Caco-2 (cell line): ENCODE measurements at regions not wholly inside any gene's neighbourhood (a gene's known extent, or its start where the extent isn't known, plus 50 kb on each side); places are given as distances from the start of the nearest gene placed in this dataset.
"Not testable (repeated sequence)": the region's sequence is repeated elsewhere in the genome, so short reads cannot be mapped to it uniquely, and the experiment has no call there.

Experiments
- BruUV-seq: library from RNA; stranded (reverse); fragments of 400-500 nt; replicated peaks from 2 replicates; lab custom pipeline; 2021; lab: Mats Ljungman, UMichigan
- CTCF ChIA-PET: fragments of 300-600 bp; sonication (Branson Sonifier 250); formaldehyde crosslinking; loops from one replicate; lab custom pipeline; 2022; ENCODE audit warnings: antibody characterized with exemption; lab: Charles Lee
- POLR2A ChIA-PET: fragments of 300-600 bp; sonication (Branson Sonifier 250); formaldehyde crosslinking; loops from one replicate; lab custom pipeline; 2022; ENCODE audit warnings: antibody characterized with exemption; lab: Charles Lee
- DNase-seq, 2 experiments: peaks; one replicate each; pipeline versions ENCODE4 v3.0.0 to v3.0.0-alpha.2; 2020 to 2022
- H3K27me3 ChIP-seq: replicated peaks from 2 replicates; pipeline ENCODE4 v1.6.0; 2011; ENCODE audit warnings: low read length; ENCODE audit not compliant: control insufficient read depth, insufficient read depth
- H3K36me3 ChIP-seq: 2 replicates; pipeline ENCODE4 v1.5.1; 2011; ENCODE audit warnings: low read length; ENCODE audit not compliant: control insufficient read depth, insufficient read depth
- H3K4me1 ChIP-seq: fragments of 250-450 bp; sonication (Bioruptor Pico); 2 replicates; pipeline ENCODE4 v1.5.1; 2020; ENCODE audit warnings: mild to moderate bottlenecking
- H3K4me3 ChIP-seq: 2 replicates; pipeline ENCODE4 v1.5.1; 2011; ENCODE audit warnings: low read depth, mild to moderate bottlenecking, control low read depth, low read length
- H3K9me3 ChIP-seq: fragments of 250-450 bp; sonication (Bioruptor Pico); 2 replicates; pipeline ENCODE4 v1.5.1; 2020; ENCODE audit warnings: mild to moderate bottlenecking, moderate library complexity
- H3K27ac Mint-ChIP-seq: one replicate; pipeline ENCODE4 v1.8.0; 2022; ENCODE audit warnings: mixed read lengths; ENCODE audit not compliant: unreplicated experiment
- H3K27me3 Mint-ChIP-seq: one replicate; pipeline ENCODE4 v1.8.0; 2022; ENCODE audit warnings: mixed read lengths; ENCODE audit not compliant: insufficient read depth, unreplicated experiment
- H3K36me3 Mint-ChIP-seq: one replicate; pipeline ENCODE4 v1.8.0; 2022; ENCODE audit warnings: mild to moderate bottlenecking, mixed read lengths; ENCODE audit not compliant: insufficient read depth, unreplicated experiment
- H3K4me1 Mint-ChIP-seq: one replicate; pipeline ENCODE4 v1.8.0; 2022; ENCODE audit warnings: low read depth, mixed read lengths; ENCODE audit not compliant: unreplicated experiment
- H3K4me3 Mint-ChIP-seq: one replicate; pipeline ENCODE4 v1.8.0; 2022; ENCODE audit warnings: mild to moderate bottlenecking, moderate library complexity, mixed read lengths; ENCODE audit not compliant: unreplicated experiment
- H3K9me3 Mint-ChIP-seq: one replicate; pipeline ENCODE4 v1.8.0; 2022; ENCODE audit warnings: mixed read lengths; ENCODE audit not compliant: unreplicated experiment
- intact Hi-C: fragments of 100-400 bp; cut with micrococcal nuclease; formaldehyde crosslinking; loops from one replicate; pipeline ENCODE4 v1.10.0; 2022; ENCODE audit not compliant: unreplicated experiment
- TF ChIP-seq, protein P1 (sequence below), 2 experiments: fragments of 200-600 bp in 1 of 2; IDR thresholded peaks; 1 replicate in 1 of 2; 2 replicates in 1 of 2; pipeline versions ENCODE4 v1.5.1 to v1.8.0; 2011 to 2022; ENCODE audit warnings: antibody characterized with exemption in 1 of 2, control low read depth in 1 of 2, inconsistent platforms in 1 of 2, low read depth in 1 of 2, low read length in 1 of 2, mild to moderate bottlenecking in 1 of 2, moderate library complexity in 1 of 2; ENCODE audit not compliant: insufficient read depth in 1 of 2, severe bottlenecking in 1 of 2, unreplicated experiment in 1 of 2

DNA sequence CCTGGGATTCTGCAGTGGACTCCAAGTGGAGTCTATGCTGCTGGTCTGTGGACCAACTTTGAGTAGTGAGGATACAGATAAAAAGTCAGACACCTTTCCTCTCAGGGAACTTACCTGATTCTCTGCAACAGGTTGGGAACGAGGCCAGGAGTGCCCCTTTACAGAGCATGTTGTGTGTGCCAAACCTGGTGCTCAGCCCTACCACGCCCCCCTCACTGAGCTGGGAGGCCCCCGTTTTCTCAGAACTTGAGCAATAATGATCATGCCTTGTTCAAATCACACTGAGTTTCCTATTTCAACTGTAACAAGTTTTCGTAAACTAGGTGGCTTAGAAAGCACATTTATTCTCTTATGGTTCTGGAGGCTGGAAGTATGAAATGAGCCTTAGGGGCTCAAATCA is 182.0 kb downstream of the COPRS start:
- H3K4me1 Mint-ChIP-seq: no peaks in the 10 kb centered on the region
- CTCF ChIA-PET: no interaction called here
- H3K9me3 ChIP-seq: no peaks in the 10 kb centered on the region
- H3K4me1 ChIP-seq: no peaks in the 10 kb centered on the region
- no peaks in the 10 kb centered on the region for H3K36me3 Mint-ChIP-seq
- intact Hi-C loops: loop anchor here (10.0 kb wide), 1 partner anchor 62 kb away; no protein-coding TSS in a partner anchor
- no peak overlapping the region for H3K27ac Mint-ChIP-seq
- peaks cover 11% of the 10 kb centered on the region for H3K27me3 Mint-ChIP-seq
- H3K9me3 Mint-ChIP-seq: no peaks in the 10 kb centered on the region
- POLR2A ChIA-PET: no interaction called here
- H3K36me3 ChIP-seq: no peaks in the 10 kb centered on the region
- H3K4me3 ChIP-seq: no peak overlapping the region
- TF ChIP-seq, protein P1, sequence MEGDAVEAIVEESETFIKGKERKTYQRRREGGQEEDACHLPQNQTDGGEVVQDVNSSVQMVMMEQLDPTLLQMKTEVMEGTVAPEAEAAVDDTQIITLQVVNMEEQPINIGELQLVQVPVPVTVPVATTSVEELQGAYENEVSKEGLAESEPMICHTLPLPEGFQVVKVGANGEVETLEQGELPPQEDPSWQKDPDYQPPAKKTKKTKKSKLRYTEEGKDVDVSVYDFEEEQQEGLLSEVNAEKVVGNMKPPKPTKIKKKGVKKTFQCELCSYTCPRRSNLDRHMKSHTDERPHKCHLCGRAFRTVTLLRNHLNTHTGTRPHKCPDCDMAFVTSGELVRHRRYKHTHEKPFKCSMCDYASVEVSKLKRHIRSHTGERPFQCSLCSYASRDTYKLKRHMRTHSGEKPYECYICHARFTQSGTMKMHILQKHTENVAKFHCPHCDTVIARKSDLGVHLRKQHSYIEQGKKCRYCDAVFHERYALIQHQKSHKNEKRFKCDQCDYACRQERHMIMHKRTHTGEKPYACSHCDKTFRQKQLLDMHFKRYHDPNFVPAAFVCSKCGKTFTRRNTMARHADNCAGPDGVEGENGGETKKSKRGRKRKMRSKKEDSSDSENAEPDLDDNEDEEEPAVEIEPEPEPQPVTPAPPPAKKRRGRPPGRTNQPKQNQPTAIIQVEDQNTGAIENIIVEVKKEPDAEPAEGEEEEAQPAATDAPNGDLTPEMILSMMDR (IDR thresholded peaks at IDR 0.05; ENCODE audit: insufficient read depth in 1 of 2, low read depth in 1 of 2, low read length in 1 of 2, severe bottlenecking in 1 of 2, unreplicated experiment in 1 of 2): no peak
- no TSS peak for BruUV-seq
- H3K4me3 Mint-ChIP-seq: no peak overlapping the region
- DNase-seq: no peak
- H3K27me3 ChIP-seq: 0 out of 2 replicates have a peak, but pooled peaks cover 2% of the 10 kb centered on the region

DNA sequence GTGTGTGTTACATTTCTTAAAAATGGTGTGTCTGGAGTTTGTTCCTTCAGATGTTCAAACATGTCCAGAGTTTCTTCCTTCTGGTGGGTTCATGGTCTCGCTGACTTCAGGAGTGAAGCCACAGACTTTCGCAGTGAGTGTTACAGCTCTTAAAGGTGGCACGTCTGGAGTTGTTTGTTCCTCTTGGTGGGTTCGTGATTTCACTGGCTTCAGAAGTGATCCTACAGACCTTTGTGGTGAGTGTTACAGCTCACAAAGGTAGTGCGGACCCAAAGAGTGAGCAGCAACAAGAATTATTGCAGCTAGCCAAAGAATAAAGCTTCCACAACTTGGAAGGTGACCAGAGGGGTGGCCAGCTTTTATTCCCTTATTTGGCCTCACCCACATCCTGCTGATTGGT is 183.7 kb downstream of the COPRS start:
- H3K4me3 ChIP-seq, H3K27me3 ChIP-seq, H3K4me1 ChIP-seq, H3K9me3 ChIP-seq, H3K4me3 Mint-ChIP-seq, H3K36me3 Mint-ChIP-seq, H3K36me3 ChIP-seq, H3K4me1 Mint-ChIP-seq, H3K27ac Mint-ChIP-seq, H3K27me3 Mint-ChIP-seq, CTCF ChIA-PET, BruUV-seq, DNase-seq, POLR2A ChIA-PET, H3K9me3 Mint-ChIP-seq: not testable (repeated sequence)
- intact Hi-C loops: loop anchor here (10.0 kb wide), 1 partner anchor 61 kb away; no protein-coding TSS in a partner anchor

DNA sequence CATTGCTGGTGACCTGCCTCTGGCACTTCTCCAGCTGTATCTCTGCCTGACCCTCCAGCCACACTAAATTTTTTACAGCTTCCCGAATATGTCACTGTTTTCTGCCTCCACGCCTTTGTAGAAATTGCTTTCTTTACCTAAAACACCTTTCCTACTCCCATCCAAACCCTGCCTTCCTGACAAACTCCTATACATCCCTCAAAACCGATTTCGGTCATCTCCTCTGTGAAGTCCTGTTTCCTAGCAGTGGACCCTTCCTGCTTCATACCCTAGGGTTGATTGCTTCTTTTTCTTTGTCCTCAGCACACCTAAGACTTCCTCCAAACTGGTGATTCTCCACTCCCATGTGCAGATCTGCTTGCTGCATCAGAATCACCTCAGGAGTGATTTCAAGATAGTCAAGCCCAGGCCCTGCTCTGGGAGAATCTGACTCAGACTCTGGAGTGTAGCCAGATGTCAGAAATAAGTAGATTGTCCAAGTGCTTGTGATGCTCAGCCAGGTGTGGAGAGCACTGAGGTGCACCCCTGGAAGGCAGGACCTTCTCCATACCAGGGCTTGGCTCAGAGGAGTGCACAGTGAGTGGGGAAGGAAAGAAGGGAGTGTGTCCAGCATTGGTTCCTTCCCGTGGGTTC is 184.2 kb downstream of the COPRS start:
- H3K27ac Mint-ChIP-seq: no peak overlapping the region
- peaks cover 7% of the 10 kb centered on the region for H3K27me3 Mint-ChIP-seq
- ChIA-PET CTCF (no interaction called here), POLR2A (no interaction called here)
- no peaks in the 10 kb centered on the region for H3K36me3 ChIP-seq
- no peaks in the 10 kb centered on the region for H3K36me3 Mint-ChIP-seq
- intact Hi-C loops: loop anchor here (10.0 kb wide), 1 partner anchor 60 kb away; no protein-coding TSS in a partner anchor
- 0 out of 2 replicates have a peak, but pooled peaks cover 6% of the 10 kb centered on the region for H3K9me3 ChIP-seq
- H3K27me3 ChIP-seq: 0 out of 2 replicates have a peak, but pooled peaks cover under 1% of the 10 kb centered on the region
- TF ChIP-seq, protein P1 (IDR thresholded peaks at IDR 0.05; ENCODE audit: insufficient read depth in 1 of 2, low read depth in 1 of 2, low read length in 1 of 2, severe bottlenecking in 1 of 2, unreplicated experiment in 1 of 2): no peak
- no TSS peak for BruUV-seq
- H3K4me3 Mint-ChIP-seq: no peak overlapping the region
- no peaks in the 10 kb centered on the region for H3K4me1 ChIP-seq
- peaks cover 2% of the 10 kb centered on the region for H3K9me3 Mint-ChIP-seq
- no peak overlapping the region for H3K4me3 ChIP-seq
- H3K4me1 Mint-ChIP-seq: no peaks in the 10 kb centered on the region
- DNase-seq: no peak
